ENCODE measurements at regions not wholly inside any gene's neighbourhood (a gene's known extent, or its start where the extent isn't known, plus 50 kb on each side); places are given as distances from the start of the nearest gene placed in this dataset.

GRCh38 chr6:80425089-80425823, 318.8 kb downstream of the BCKDHB start:
- TF ChIP-seq CTCF (IDR thresholded peaks at IDR 0.05) (no peak), ZFX (IDR thresholded peaks at IDR 0.05; ENCODE audit: borderline replicate concordance) (no peak)

All from 22Rv1 (cell line).